ENCODE measurements at regions not wholly inside any gene's neighbourhood (a gene's known extent, or its start where the extent isn't known, plus 50 kb on each side); places are given as distances from the start of the nearest gene placed in this dataset.

GRCh38 chr20:59388402-59388801, 88.0 kb downstream of the EDN3 start:
- no peak for DNase-seq
- no peak overlapping the region for H3K4me3 ChIP-seq (ENCODE audit: low read length in 3 of 3)
- TF ChIP-seq CTCF (IDR thresholded peaks at IDR 0.05; ENCODE audit: borderline replicate concordance, extremely low read depth, insufficient read depth), result no peak
- no peak overlapping the region for H3K27ac ChIP-seq (ENCODE audit: low read depth in 2 of 2, low read length in 2 of 2)
- no peaks in the 10 kb centered on the region for H3K27me3 ChIP-seq (ENCODE audit: control insufficient read depth, insufficient read depth, low read length)
- H3K4me1 ChIP-seq (ENCODE audit: control insufficient read depth in 2 of 3, insufficient read depth in 2 of 3, low read depth in 1 of 3, low read length in 3 of 3), result peaks cover 0 to 3% (median 0%) of the 10 kb centered on the region in 3 donors
- no peaks in the 10 kb centered on the region for H3K9me3 ChIP-seq (ENCODE audit: control insufficient read depth in 2 of 3, insufficient read depth in 1 of 3, low read length in 3 of 3)
- FAIRE-seq, result no peak
- H3K36me3 ChIP-seq (ENCODE audit: control insufficient read depth in 2 of 3, insufficient read depth in 3 of 3, low read length in 3 of 3), result no peaks in the 10 kb centered on the region
- intact Hi-C loops (cut with DNase I), result no loop called here
- no peak overlapping the region for H3K9ac ChIP-seq (ENCODE audit: low read length in 3 of 3)

GRCh38 chr20:59390437-59390836, 90.0 kb downstream of the EDN3 start:
- Histone ChIP-seq H3K9ac (ENCODE audit: low read length in 3 of 3) (no peak overlapping the region), H3K4me1 (ENCODE audit: control insufficient read depth in 2 of 3, insufficient read depth in 2 of 3, low read depth in 1 of 3, low read length in 3 of 3) (peaks cover 0 to under 1% (median 0%) of the 10 kb centered on the region in 3 donors), H3K36me3 (ENCODE audit: control insufficient read depth in 2 of 3, insufficient read depth in 3 of 3, low read length in 3 of 3) (no peaks in the 10 kb centered on the region), H3K9me3 (ENCODE audit: control insufficient read depth in 2 of 3, insufficient read depth in 1 of 3, low read length in 3 of 3) (no peaks in the 10 kb centered on the region), H3K27ac (ENCODE audit: low read depth in 2 of 2, low read length in 2 of 2) (no peak overlapping the region), H3K27me3 (ENCODE audit: control insufficient read depth, insufficient read depth, low read length) (no peaks in the 10 kb centered on the region), H3K4me3 (ENCODE audit: low read length in 3 of 3) (no peak overlapping the region)
- TF ChIP-seq CTCF (IDR thresholded peaks at IDR 0.05; ENCODE audit: borderline replicate concordance, extremely low read depth, insufficient read depth), result no peak
- DNase-seq, result no peak
- intact Hi-C loops (cut with DNase I), result no loop called here
- no peak for FAIRE-seq

- no peaks in the 10 kb centered on the region for H3K4me1 ChIP-seq (ENCODE audit: control insufficient read depth in 2 of 3, insufficient read depth in 2 of 3, low read depth in 1 of 3, low read length in 3 of 3)
- intact Hi-C loops (cut with DNase I), result no loop called here
- H3K36me3 ChIP-seq (ENCODE audit: control insufficient read depth in 2 of 3, insufficient read depth in 3 of 3, low read length in 3 of 3), result no peaks in the 10 kb centered on the region
- no peak for DNase-seq
- no peak overlapping the region for H3K4me3 ChIP-seq (ENCODE audit: low read length in 3 of 3)
- H3K9ac ChIP-seq (ENCODE audit: low read length in 3 of 3), result no peak overlapping the region
- TF ChIP-seq CTCF (IDR thresholded peaks at IDR 0.05; ENCODE audit: borderline replicate concordance, extremely low read depth, insufficient read depth), result no peak
- H3K27ac ChIP-seq (ENCODE audit: low read depth in 2 of 2, low read length in 2 of 2), result no peak overlapping the region
- no peaks in the 10 kb centered on the region for H3K9me3 ChIP-seq (ENCODE audit: control insufficient read depth in 2 of 3, insufficient read depth in 1 of 3, low read length in 3 of 3)
- FAIRE-seq, result no peak
- no peaks in the 10 kb centered on the region for H3K27me3 ChIP-seq (ENCODE audit: control insufficient read depth, insufficient read depth, low read length)
Observed at GRCh38 chr20:59391975-59392374, 91.6 kb downstream of the EDN3 start.

GRCh38 chr20:59392736-59393135, 92.3 kb downstream of the EDN3 start:
- peak in 1 of 5 donors; percentile 56 for DNase-seq
- H3K36me3 ChIP-seq (ENCODE audit: control insufficient read depth in 2 of 3, insufficient read depth in 3 of 3, low read length in 3 of 3), result no peaks in the 10 kb centered on the region
- H3K4me1 ChIP-seq (ENCODE audit: control insufficient read depth in 2 of 3, insufficient read depth in 2 of 3, low read depth in 1 of 3, low read length in 3 of 3), result no peaks in the 10 kb centered on the region
- no peak overlapping the region for H3K9ac ChIP-seq (ENCODE audit: low read length in 3 of 3)
- intact Hi-C loops (cut with DNase I), result no loop called here
- no peaks in the 10 kb centered on the region for H3K27me3 ChIP-seq (ENCODE audit: control insufficient read depth, insufficient read depth, low read length)
- H3K4me3 ChIP-seq (ENCODE audit: low read length in 3 of 3), result no peak overlapping the region
- H3K27ac ChIP-seq (ENCODE audit: low read depth in 2 of 2, low read length in 2 of 2), result no peak overlapping the region
- FAIRE-seq, result no peak
- no peaks in the 10 kb centered on the region for H3K9me3 ChIP-seq (ENCODE audit: control insufficient read depth in 2 of 3, insufficient read depth in 1 of 3, low read length in 3 of 3)
- no peak for TF ChIP-seq CTCF (IDR thresholded peaks at IDR 0.05; ENCODE audit: borderline replicate concordance, extremely low read depth, insufficient read depth)
